ENCODE measurements at regions not wholly inside any gene's neighbourhood (a gene's known extent, or its start where the extent isn't known, plus 50 kb on each side); places are given as distances from the start of the nearest gene placed in this dataset.

GRCh38 chr3:13714251-13714916 is 165.5 kb downstream of the FBLN2 start:
- no peak overlapping the region for H3K9ac ChIP-seq (ENCODE audit: extremely low read depth, insufficient read length, low read length)
- no peaks in the 10 kb centered on the region for H3K79me1 ChIP-seq (ENCODE audit: insufficient read depth, low read depth, low read length, poor library complexity, severe bottlenecking)
- Mint-ChIP-seq H3K27ac (peak overlapping the region in 1 of 3 experiments; percentile 70; a peak in 2 of 7 replicates), H3K4me1 (peaks cover 13 to 18% of the 10 kb centered on the region in 2 experiments), H3K36me3 (ENCODE audit: insufficient read depth in 1 of 3, low read depth in 3 of 3) (peaks cover 0 to 15% (median 5%) of the 10 kb centered on the region in 3 experiments; a peak in 2 of 7 replicates), H3K4me3 (no peak overlapping the region), H3K27me3 (ENCODE audit: low read depth) (peaks cover 38% of the 10 kb centered on the region), H3K9me3 (peaks cover 24 to 41% of the 10 kb centered on the region in 2 experiments)
- H2BK20ac ChIP-seq (ENCODE audit: low read depth, low read length, poor library complexity, severe bottlenecking): no peak overlapping the region
- H3K18ac ChIP-seq (ENCODE audit: insufficient read length, low read depth, low read length): no peak overlapping the region
- H3K27me3 ChIP-seq (ENCODE audit: insufficient read depth, low read length): no peaks in the 10 kb centered on the region
- no peak overlapping the region for H4K91ac ChIP-seq (ENCODE audit: insufficient read length, low read depth, low read length)
- H2AFZ ChIP-seq (ENCODE audit: low read length): no peak overlapping the region
- no peak overlapping the region for H3K4ac ChIP-seq (ENCODE audit: low read depth, low read length)
- no peak overlapping the region for H2BK120ac ChIP-seq (ENCODE audit: low read depth, low read length, poor library complexity, severe bottlenecking)
- no peaks in the 10 kb centered on the region for H3K9me3 ChIP-seq (ENCODE audit: control insufficient read depth, low read depth, low read length)
- no peak overlapping the region for H4K5ac ChIP-seq (ENCODE audit: insufficient read length, low read depth, low read length)
- H3K23me2 ChIP-seq (ENCODE audit: insufficient read length, low read depth, low read length, poor library complexity, severe bottlenecking): no peaks in the 10 kb centered on the region
- no peak overlapping the region for H2AK5ac ChIP-seq (ENCODE audit: insufficient read length, low read length)
- no peak overlapping the region for H3K56ac ChIP-seq (ENCODE audit: insufficient read length, low read depth, low read length)
- H3K4me1 ChIP-seq (ENCODE audit: insufficient read depth, low read length): peaks cover 5% of the 10 kb centered on the region; the same call in 1 of the 2 replicates
- H3K27ac ChIP-seq (ENCODE audit: insufficient read length, low read depth, low read length): no peak overlapping the region
- no peak overlapping the region for H2BK5ac ChIP-seq (ENCODE audit: insufficient read length, low read length)
- H3K23ac ChIP-seq (ENCODE audit: insufficient read length, low read depth, low read length): no peak overlapping the region
- no peak overlapping the region for H3K14ac ChIP-seq (ENCODE audit: insufficient read depth, low read length)
- H3K4me2 ChIP-seq (ENCODE audit: insufficient read depth, insufficient read length, low read length): no peak overlapping the region
- H2BK12ac ChIP-seq (ENCODE audit: insufficient read length, low read depth, low read length): no peak overlapping the region
- no peaks in the 10 kb centered on the region for H3K79me2 ChIP-seq (ENCODE audit: insufficient read depth, low read length)
- peak; percentile 8 for DNase-seq
- no peaks in the 10 kb centered on the region for H4K20me1 ChIP-seq (ENCODE audit: control insufficient read depth, insufficient read depth, insufficient read length)
- H2BK15ac ChIP-seq (ENCODE audit: low read depth, low read length): no peak overlapping the region
- H3T11ph ChIP-seq (ENCODE audit: low read length): no peak overlapping the region
- TF ChIP-seq, protein P1, sequence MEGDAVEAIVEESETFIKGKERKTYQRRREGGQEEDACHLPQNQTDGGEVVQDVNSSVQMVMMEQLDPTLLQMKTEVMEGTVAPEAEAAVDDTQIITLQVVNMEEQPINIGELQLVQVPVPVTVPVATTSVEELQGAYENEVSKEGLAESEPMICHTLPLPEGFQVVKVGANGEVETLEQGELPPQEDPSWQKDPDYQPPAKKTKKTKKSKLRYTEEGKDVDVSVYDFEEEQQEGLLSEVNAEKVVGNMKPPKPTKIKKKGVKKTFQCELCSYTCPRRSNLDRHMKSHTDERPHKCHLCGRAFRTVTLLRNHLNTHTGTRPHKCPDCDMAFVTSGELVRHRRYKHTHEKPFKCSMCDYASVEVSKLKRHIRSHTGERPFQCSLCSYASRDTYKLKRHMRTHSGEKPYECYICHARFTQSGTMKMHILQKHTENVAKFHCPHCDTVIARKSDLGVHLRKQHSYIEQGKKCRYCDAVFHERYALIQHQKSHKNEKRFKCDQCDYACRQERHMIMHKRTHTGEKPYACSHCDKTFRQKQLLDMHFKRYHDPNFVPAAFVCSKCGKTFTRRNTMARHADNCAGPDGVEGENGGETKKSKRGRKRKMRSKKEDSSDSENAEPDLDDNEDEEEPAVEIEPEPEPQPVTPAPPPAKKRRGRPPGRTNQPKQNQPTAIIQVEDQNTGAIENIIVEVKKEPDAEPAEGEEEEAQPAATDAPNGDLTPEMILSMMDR (conservative IDR thresholded peaks at IDR 0.05): no peak
- H4K8ac ChIP-seq (replicated peaks; ENCODE audit: insufficient read length, low read depth, low read length): no peak overlapping the region
- no CpG with 5 or more reads among the region's 7 CpGs for WGBS (ENCODE audit: extremely low coverage, insufficient read length, low lambda C conversion rate)

All from H9 (cell line).